ENCODE measurements at regions not wholly inside any gene's neighbourhood (a gene's known extent, or its start where the extent isn't known, plus 50 kb on each side); places are given as distances from the start of the nearest gene placed in this dataset.

DNA sequence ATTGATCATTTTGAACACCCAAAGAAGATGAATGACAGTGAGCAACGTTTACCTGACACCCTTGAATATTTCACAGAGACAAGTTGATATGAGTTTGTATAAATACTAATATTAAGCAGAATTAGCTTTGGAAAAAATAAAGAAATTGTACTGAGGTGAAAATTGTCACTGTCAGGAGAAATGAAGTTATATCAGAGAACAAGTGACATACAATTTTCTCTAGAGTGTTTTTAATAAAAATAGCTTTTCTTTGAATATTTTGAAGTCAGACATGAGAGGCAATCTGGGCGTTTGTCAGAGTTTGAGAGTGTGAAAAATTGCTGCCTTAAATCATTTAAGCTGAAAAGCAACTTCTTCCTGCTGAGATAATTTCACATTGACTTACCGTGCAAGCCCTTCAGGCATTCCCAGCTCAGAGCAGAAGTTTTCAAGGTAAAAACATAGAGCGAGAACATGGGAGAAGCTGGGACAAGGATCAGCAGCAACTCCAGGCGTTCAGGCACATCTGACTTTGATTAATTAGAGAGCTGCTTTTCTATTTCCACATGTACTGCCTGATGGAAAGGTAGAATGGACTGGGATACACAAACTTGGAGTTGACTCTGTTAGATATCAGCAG, 535.9 kb downstream of the TFEC start:
- TF ChIP-seq EZH2 (IDR thresholded peaks at IDR 0.05; ENCODE audit: borderline replicate concordance, low read depth, low read length, poor library complexity, severe bottlenecking): no peak
- TF ChIP-seq, protein P1, sequence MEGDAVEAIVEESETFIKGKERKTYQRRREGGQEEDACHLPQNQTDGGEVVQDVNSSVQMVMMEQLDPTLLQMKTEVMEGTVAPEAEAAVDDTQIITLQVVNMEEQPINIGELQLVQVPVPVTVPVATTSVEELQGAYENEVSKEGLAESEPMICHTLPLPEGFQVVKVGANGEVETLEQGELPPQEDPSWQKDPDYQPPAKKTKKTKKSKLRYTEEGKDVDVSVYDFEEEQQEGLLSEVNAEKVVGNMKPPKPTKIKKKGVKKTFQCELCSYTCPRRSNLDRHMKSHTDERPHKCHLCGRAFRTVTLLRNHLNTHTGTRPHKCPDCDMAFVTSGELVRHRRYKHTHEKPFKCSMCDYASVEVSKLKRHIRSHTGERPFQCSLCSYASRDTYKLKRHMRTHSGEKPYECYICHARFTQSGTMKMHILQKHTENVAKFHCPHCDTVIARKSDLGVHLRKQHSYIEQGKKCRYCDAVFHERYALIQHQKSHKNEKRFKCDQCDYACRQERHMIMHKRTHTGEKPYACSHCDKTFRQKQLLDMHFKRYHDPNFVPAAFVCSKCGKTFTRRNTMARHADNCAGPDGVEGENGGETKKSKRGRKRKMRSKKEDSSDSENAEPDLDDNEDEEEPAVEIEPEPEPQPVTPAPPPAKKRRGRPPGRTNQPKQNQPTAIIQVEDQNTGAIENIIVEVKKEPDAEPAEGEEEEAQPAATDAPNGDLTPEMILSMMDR (conservative IDR thresholded peaks at IDR 0.05; ENCODE audit: low read depth, low read length): no peak

Data from A673 (cell line).